WTC11 (cell line): ENCODE measurements at regions not wholly inside any gene's neighbourhood (a gene's known extent, or its start where the extent isn't known, plus 50 kb on each side); places are given as distances from the start of the nearest gene placed in this dataset.

Experiments
- CTCF ChIP-seq: fragments of 200-600 bp; IDR thresholded peaks from 2 replicates; pipeline ENCODE4 v1.8.0; 2022; ENCODE audit warnings: antibody characterized with exemption
- GRHL2 ChIP-seq: fragments of 250-450 bp; sonication (Bioruptor Pico); IDR thresholded peaks from 2 replicates; pipeline ENCODE4 v1.8.0; 2022; ENCODE audit warnings: mild to moderate bottlenecking, moderate library complexity; ENCODE audit not compliant: insufficient replicate concordance, severe bottlenecking
- MAX ChIP-seq: sonication (generic); formaldehyde crosslinking; IDR thresholded peaks from 2 replicates; pipeline ENCODE4 v1.8.0; 2022; ENCODE audit warnings: mild to moderate bottlenecking, missing genetic modification reagents
- ZNF423 ChIP-seq: fragments of 250-450 bp; sonication (Bioruptor Pico); IDR thresholded peaks from 2 replicates; pipeline ENCODE4 v2.1.2; 2022; ENCODE audit warnings: mild to moderate bottlenecking, moderate library complexity
- ZNF512 ChIP-seq: sonication (generic); formaldehyde crosslinking; IDR thresholded peaks from 2 replicates; pipeline ENCODE4 v1.8.1; 2022; ENCODE audit warnings: missing genetic modification reagents, borderline replicate concordance

GRCh38 chr10:36002445-36002844 is 360.3 kb upstream of the FZD8 start:
- TF ChIP-seq GRHL2 (CRISPR knock-in tag) (no peak), ZNF423 (no peak), ZNF512 (CRISPR knock-in tag) (no peak), CTCF (no peak), MAX (CRISPR knock-in tag) (no peak)
